Inferior parietal cortex (tissue), 1 donor: ENCODE measurements at regions not wholly inside any gene's neighbourhood (a gene's known extent, or its start where the extent isn't known, plus 50 kb on each side); places are given as distances from the start of the nearest gene placed in this dataset.
A peak's percentile ranks its signal among the peaks of the same experiment; 100 is the strongest.
"Not testable (repeated sequence)": the region's sequence is repeated elsewhere in the genome, so short reads cannot be mapped to it uniquely, and the experiment has no call there.

ENCODE experiments used
- DNase-seq: peaks from one replicate; pipeline ENCODE4 v3.0.0-alpha.2; 2016; ENCODE audit errors: extremely low spot score

DNA sequence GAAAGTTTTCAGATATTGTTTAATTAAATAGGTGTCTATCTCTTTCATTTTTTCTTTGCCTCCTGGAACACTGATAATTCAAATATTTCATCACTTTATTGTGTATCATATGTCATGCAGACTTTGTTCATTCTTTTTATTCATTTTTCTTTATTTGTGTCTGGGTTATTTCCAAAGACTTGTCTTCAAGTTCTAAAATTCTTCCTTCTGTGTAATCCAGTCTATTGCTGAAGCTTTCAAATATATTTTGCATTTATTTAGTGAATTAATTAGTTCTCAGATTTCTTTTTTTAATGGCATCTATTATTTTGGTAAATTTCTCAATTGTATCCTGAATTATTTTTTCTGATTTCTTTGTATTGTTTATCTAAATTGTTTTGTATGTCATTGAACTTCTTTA lies 70.1 kb downstream of the ZNF330 start:
- DNase-seq, result no peak

DNA sequence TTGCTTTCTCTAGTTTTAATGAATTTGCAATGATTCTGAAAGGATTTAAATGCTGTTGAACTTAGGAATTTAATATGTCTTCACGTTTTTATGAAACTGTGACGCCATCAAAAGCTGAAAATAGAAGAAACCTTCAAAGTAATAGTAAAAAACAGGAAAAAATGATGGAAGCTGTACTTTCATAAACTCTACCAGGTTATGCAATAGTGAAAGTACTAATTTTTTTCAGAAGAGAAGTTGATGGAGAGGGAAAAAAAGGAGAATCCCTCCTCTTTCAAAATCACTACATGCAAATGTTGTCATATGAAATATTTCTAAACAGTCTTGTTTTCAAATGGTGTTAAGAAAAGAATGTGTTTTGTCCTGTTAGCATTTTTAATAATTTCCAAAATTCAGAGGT lies 73.6 kb downstream of the ZNF330 start:
- DNase-seq, result no peak

GRCh38 chr4:141301216-141301615 lies 80.5 kb downstream of the ZNF330 start:
- no peak for DNase-seq

GRCh38 chr4:141302924-141303323 lies 82.2 kb downstream of the ZNF330 start:
- no peak for DNase-seq

DNA sequence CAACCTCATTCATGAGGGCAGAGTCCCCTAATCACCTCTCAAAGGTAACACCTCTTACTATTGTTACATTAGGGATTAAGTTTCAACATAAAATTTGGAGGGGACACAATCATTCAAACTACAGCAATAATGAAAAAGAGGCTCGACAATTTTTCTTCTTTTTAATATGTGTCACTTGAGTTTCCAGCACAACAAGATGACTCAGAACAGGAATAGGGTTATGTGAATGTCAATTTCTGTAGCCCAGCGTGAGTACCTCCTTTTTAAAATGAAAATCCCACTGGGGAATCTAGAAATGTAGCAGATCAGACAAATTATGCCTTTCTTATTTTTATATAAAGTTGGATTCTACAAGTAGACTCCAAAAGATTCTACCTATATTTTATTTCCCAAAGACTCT lies 83.7 kb downstream of the ZNF330 start:
- DNase-seq, result no peak

DNA sequence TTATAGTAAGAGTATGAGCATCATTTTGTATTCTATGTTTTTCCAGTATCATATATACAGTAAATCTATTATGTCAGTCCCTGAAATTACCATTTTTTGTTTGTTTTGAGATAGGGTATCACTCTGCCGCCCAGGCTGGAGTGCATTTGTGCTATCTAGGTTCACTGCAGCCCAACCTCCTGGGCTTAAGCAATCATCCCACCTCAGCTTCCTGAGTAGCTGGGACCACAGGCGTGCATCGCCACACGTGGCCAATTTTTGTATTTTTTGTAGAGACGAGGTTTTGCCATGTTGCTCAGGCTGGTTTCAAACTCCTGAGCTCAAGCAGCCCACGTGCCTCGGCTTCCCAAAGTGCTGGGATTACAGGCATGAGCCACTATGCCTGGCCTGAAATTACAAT lies 85.6 kb downstream of the ZNF330 start:
- no peak for DNase-seq

GRCh38 chr4:141307241-141307689 lies 86.6 kb downstream of the ZNF330 start:
- peak; percentile 56 for DNase-seq

DNA sequence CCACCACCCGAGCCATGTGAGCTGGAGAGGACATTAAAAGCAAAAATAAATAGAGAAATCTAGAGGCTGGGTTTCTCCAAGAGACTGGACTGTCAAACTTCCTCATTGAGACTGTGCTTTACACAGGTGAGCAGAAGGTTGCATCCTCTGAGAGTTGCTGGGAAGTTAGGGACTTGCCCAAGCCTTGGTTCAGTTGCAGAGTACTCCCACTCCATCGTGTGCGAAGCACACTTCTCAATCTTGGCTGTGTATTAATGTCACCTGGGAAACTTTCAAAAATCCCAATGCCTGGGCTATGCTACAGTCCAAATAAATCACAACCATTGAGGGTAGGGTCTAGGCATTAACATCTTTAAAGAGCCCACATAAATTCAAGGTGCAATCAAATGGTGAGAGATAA lies 89.2 kb downstream of the ZNF330 start:
- DNase-seq, result no peak

GRCh38 chr4:141311246-141312204 lies 90.8 kb downstream of the ZNF330 start:
- no peak for DNase-seq

DNA sequence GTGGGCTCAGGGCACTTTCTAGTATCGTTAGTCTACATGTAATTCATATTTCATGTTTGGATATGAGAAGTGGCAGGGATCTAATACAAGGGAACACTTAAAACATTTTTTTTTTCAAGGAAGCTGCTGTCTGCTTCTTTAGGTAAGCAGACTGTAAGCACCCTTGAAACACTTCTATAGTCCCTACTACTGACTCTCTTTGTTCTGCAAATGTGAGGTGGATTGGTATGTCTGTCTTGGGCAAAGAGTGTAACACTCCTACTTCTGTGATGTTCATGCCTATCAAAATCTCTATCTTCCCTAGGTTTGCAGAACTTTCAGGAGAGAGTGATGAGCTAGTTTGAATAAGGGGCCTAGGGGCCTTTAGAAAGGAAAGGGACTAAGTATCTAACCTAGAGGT lies 93.9 kb downstream of the ZNF330 start:
- DNase-seq, result no peak

- DNase-seq, result no peak
These were observed 108.0 kb downstream of the ZNF330 start for GRCh38 chr4:141328560-141329173.

- DNase-seq, result no peak
These were observed 108.5 kb downstream of the ZNF330 start for GRCh38 chr4:141329174-141329569.

DNA sequence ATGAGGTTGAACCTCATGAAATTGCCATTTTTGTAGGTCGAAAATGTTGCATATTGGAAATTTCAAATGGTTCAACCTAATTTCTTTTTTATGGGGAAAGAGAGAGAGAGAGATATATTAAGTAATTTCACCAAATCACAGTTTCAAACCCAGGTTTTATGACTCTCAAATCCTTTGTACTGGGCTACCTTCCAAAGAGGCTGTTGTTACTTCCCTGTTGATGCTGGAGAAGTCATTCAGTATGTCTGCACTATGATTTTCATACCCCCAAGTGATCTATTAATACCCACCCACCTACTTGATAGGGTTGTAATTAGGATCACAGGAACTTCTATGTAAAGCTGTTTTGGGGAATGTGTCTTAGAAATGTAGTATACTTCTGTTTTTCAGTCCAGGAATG lies 109.9 kb downstream of the ZNF330 start:
- DNase-seq, result no peak

- DNase-seq, result no peak
These were observed 111.1 kb downstream of the ZNF330 start for GRCh38 chr4:141331534-141332358.

- DNase-seq, result not testable (repeated sequence)
These were observed 111.9 kb downstream of the ZNF330 start for GRCh38 chr4:141332359-141333181.

- not testable (repeated sequence) for DNase-seq
These were observed 112.9 kb downstream of the ZNF330 start for GRCh38 chr4:141333456-141334230.

GRCh38 chr4:141335166-141335565 lies 114.5 kb downstream of the ZNF330 start:
- no peak for DNase-seq

DNA sequence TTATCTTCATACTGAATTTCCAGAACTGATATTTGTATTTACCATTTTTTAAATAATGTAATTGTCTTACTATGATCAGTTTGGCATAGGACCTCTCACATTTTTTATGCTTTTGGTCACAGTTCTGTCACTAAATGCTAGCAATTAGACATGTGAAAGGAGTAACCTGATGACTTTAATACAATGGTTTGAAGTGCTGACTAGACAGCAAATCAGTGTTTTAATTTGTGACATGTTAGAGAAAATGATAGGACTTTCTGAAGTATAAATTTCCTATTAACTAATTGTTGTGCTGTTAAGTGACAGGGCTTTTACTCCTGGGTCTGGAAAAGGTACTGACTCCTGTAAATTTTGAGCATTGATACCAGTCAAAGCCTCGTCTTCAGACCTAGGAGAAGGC lies 117.5 kb downstream of the ZNF330 start:
- DNase-seq, result no peak

GRCh38 chr4:141339391-141339790 lies 118.7 kb downstream of the ZNF330 start:
- no peak for DNase-seq

GRCh38 chr4:141339966-141340365 lies 119.3 kb downstream of the ZNF330 start:
- DNase-seq, result no peak

GRCh38 chr4:141340458-141340857 lies 119.8 kb downstream of the ZNF330 start:
- no peak for DNase-seq
